OCI-LY3 (cell line): ENCODE measurements at regions not wholly inside any gene's neighbourhood (a gene's known extent, or its start where the extent isn't known, plus 50 kb on each side); places are given as distances from the start of the nearest gene placed in this dataset.
A peak's percentile ranks its signal among the peaks of the same experiment; 100 is the strongest.

Source experiments
- EZH2phosphoT487 ChIP-seq: fragments of 200-600 bp; shearing (Covaris generic); IDR thresholded peaks from 2 replicates; pipeline ENCODE4 v1.6.1; 2018; ENCODE audit warnings: antibody characterized with exemption, mixed run types, low read depth
- TF ChIP-seq, protein P1 (sequence below): fragments of 200-600, 300-600 bp; sonication (generic); IDR thresholded peaks from 2 replicates; pipeline ENCODE4 v1.5.1; 2014; ENCODE audit warnings: antibody characterized with exemption, low read length, low read depth

DNA sequence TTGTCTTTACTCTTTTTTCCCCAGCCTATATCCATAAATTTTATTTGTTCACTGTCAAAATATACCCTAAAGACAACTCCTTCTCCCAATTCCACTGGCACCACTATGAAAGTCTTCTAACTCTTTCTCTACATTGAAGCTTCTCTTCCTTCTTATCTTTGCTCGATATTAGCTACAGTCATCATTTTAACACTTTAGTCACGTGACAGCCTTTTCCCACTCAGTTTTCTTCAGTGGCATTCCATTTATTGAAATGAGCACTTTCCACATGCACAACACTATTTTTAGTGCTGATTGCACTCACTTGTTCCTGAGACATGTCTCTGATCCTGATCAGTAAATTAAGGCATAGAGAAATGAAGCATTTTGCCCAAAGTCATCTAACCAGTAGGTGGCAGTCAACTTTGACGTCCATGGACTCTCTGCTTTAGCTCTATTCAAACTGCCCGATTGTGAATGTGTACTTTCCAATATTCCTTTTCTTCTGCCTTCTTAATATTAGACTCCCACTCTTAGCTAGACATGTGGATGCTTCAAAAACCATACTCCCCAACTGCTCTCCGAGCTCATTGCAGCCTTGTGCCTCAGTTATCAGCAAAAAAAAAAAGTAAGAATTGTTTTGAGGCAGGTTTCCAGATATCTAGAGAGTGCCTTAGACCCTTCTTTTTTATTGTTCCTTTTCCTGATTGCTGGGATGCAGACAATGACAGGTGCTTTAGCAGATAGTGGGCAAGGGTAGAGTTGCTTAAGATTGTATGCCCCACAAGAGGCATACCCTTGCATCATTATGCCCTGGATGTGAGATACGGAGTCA lies 394.4 kb upstream of the ADGRL3 start:
- TF ChIP-seq, protein P1, sequence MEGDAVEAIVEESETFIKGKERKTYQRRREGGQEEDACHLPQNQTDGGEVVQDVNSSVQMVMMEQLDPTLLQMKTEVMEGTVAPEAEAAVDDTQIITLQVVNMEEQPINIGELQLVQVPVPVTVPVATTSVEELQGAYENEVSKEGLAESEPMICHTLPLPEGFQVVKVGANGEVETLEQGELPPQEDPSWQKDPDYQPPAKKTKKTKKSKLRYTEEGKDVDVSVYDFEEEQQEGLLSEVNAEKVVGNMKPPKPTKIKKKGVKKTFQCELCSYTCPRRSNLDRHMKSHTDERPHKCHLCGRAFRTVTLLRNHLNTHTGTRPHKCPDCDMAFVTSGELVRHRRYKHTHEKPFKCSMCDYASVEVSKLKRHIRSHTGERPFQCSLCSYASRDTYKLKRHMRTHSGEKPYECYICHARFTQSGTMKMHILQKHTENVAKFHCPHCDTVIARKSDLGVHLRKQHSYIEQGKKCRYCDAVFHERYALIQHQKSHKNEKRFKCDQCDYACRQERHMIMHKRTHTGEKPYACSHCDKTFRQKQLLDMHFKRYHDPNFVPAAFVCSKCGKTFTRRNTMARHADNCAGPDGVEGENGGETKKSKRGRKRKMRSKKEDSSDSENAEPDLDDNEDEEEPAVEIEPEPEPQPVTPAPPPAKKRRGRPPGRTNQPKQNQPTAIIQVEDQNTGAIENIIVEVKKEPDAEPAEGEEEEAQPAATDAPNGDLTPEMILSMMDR = peak; percentile 77
- TF ChIP-seq EZH2phosphoT487 = no peak
